ENCODE measurements at regions not wholly inside any gene's neighbourhood (a gene's known extent, or its start where the extent isn't known, plus 50 kb on each side); places are given as distances from the start of the nearest gene placed in this dataset.

- no peaks in the 10 kb centered on the region for H3K4me1 Mint-ChIP-seq
- Histone ChIP-seq H3K9ac (ENCODE audit: extremely low read depth, low read length, poor library complexity, severe bottlenecking) (no peak overlapping the region), H3K36me3 (ENCODE audit: control insufficient read depth, insufficient read depth, low read length) (no peaks in the 10 kb centered on the region), H3K27ac (ENCODE audit: low read depth, low read length) (no peak overlapping the region), H3K4me3 (ENCODE audit: low read length) (no peak overlapping the region), H3K9me3 (ENCODE audit: control insufficient read depth, low read length) (no peaks in the 10 kb centered on the region), H3K4me1 (ENCODE audit: control insufficient read depth, insufficient read depth, low read length) (no peaks in the 10 kb centered on the region), H3K27me3 (ENCODE audit: control insufficient read depth, insufficient read depth, low read length, poor library complexity, severe bottlenecking) (no peaks in the 10 kb centered on the region)
- 94 to 100% methylated on average over 2 to 4 of the region's 4 CpGs for WGBS, 2 experiments (ENCODE audit: insufficient coverage in 1 of 2, insufficient read length in 1 of 2)
- H3K9me3 Mint-ChIP-seq = no peaks in the 10 kb centered on the region
- no peak overlapping the region for H3K4me3 Mint-ChIP-seq
- no peak for DNase-seq
- H3K27me3 Mint-ChIP-seq (ENCODE audit: insufficient read depth) = no peaks in the 10 kb centered on the region
- peak; percentile 52 for TF ChIP-seq CTCF (conservative IDR thresholded peaks at IDR 0.05)
- no peaks in the 10 kb centered on the region for H3K36me3 Mint-ChIP-seq (ENCODE audit: low read depth)
- no peak overlapping the region for H3K27ac Mint-ChIP-seq
Measured at GRCh38 chr21:28663111-28663693, 329.5 kb downstream of the LTN1 start.

GRCh38 chr21:28657566-28657965, 335.1 kb downstream of the LTN1 start:
- no peaks in the 10 kb centered on the region for H3K9me3 ChIP-seq (ENCODE audit: control insufficient read depth, low read length)
- H3K4me3 ChIP-seq (ENCODE audit: low read length) = no peak overlapping the region
- H3K4me1 ChIP-seq (ENCODE audit: control insufficient read depth, insufficient read depth, low read length) = no peaks in the 10 kb centered on the region
- H3K9ac ChIP-seq (ENCODE audit: extremely low read depth, low read length, poor library complexity, severe bottlenecking) = no peak overlapping the region
- Mint-ChIP-seq H3K4me3 (no peak overlapping the region), H3K27ac (no peak overlapping the region), H3K4me1 (peaks cover 4% of the 10 kb centered on the region), H3K36me3 (ENCODE audit: low read depth) (no peaks in the 10 kb centered on the region), H3K27me3 (ENCODE audit: insufficient read depth) (no peaks in the 10 kb centered on the region), H3K9me3 (no peaks in the 10 kb centered on the region)
- no peak overlapping the region for H3K27ac ChIP-seq (ENCODE audit: low read depth, low read length)
- no peaks in the 10 kb centered on the region for H3K27me3 ChIP-seq (ENCODE audit: control insufficient read depth, insufficient read depth, low read length, poor library complexity, severe bottlenecking)
- no peak for TF ChIP-seq CTCF (conservative IDR thresholded peaks at IDR 0.05)
- H3K36me3 ChIP-seq (ENCODE audit: control insufficient read depth, insufficient read depth, low read length) = no peaks in the 10 kb centered on the region
- no peak for DNase-seq

- H3K9me3 Mint-ChIP-seq = no peaks in the 10 kb centered on the region
- Histone ChIP-seq H3K9ac (ENCODE audit: extremely low read depth, low read length, poor library complexity, severe bottlenecking) (no peak overlapping the region), H3K9me3 (ENCODE audit: control insufficient read depth, low read length) (no peaks in the 10 kb centered on the region), H3K4me3 (ENCODE audit: low read length) (no peak overlapping the region), H3K27me3 (ENCODE audit: control insufficient read depth, insufficient read depth, low read length, poor library complexity, severe bottlenecking) (no peaks in the 10 kb centered on the region), H3K4me1 (ENCODE audit: control insufficient read depth, insufficient read depth, low read length) (no peaks in the 10 kb centered on the region), H3K36me3 (ENCODE audit: control insufficient read depth, insufficient read depth, low read length) (no peaks in the 10 kb centered on the region), H3K27ac (ENCODE audit: low read depth, low read length) (no peak overlapping the region)
- no peaks in the 10 kb centered on the region for H3K27me3 Mint-ChIP-seq (ENCODE audit: insufficient read depth)
- DNase-seq = no peak
- TF ChIP-seq CTCF (conservative IDR thresholded peaks at IDR 0.05) = no peak
- H3K27ac Mint-ChIP-seq = no peak overlapping the region
- H3K4me1 Mint-ChIP-seq = peaks cover 4% of the 10 kb centered on the region
- no peaks in the 10 kb centered on the region for H3K36me3 Mint-ChIP-seq (ENCODE audit: low read depth)
- 100% methylated on average over 1 of the region's 1 CpG; no CpG with 5 or more reads in 1 of the 2 experiments for WGBS, 2 experiments (ENCODE audit: insufficient coverage in 1 of 2, insufficient read length in 1 of 2)
- H3K4me3 Mint-ChIP-seq = no peak overlapping the region
Measured at GRCh38 chr21:28655471-28655870, 337.2 kb downstream of the LTN1 start.

Measured in endodermal cell (in vitro differentiated cells).